IMR-90 (cell line): ENCODE measurements at regions not wholly inside any gene's neighbourhood (a gene's known extent, or its start where the extent isn't known, plus 50 kb on each side); places are given as distances from the start of the nearest gene placed in this dataset.

Source experiments
- ATAC-seq: fragments of 200-7000 bp; cut with Tn5 transposase; 2 replicates; pipeline ENCODE4 v1.9.1; 2020; ENCODE audit warnings: low read depth, mild to moderate bottlenecking, moderate library complexity
- BruUV-seq: library from RNA; stranded (reverse); fragments of 400-500 nt; replicated peaks from 2 replicates; lab custom pipeline; 2021; lab: Mats Ljungman, UMichigan
- CTCF ChIA-PET: fragments of 300-600 bp; formaldehyde crosslinking; extraction: SDS; loops from one replicate; lab custom pipeline; 2021; ENCODE audit warnings: antibody characterized with exemption; lab: Yijun Ruan, JAX
- POLR2A ChIA-PET: fragments of 300-600 bp; sonication (Branson Sonifier 250); formaldehyde crosslinking; loops from one replicate; lab custom pipeline; 2022; ENCODE audit warnings: antibody characterized with exemption; ENCODE audit not compliant: unreplicated experiment; lab: Charles Lee
- DNase-seq: peaks from one replicate; pipeline ENCODE4 v3.0.0; 2013
- H2AFZ ChIP-seq: replicated peaks from 2 replicates; pipeline ENCODE3; 2013; ENCODE audit warnings: low read length, mild to moderate bottlenecking; ENCODE audit not compliant: poor library complexity
- H2AK5ac ChIP-seq: 2 replicates; pipeline ENCODE4 v1.6.1; 2013; ENCODE audit warnings: low read depth, low read length, inconsistent platforms
- H2AK9ac ChIP-seq: replicated peaks from 2 replicates; pipeline ENCODE3; 2013; ENCODE audit warnings: mild to moderate bottlenecking, low read depth, low read length, moderate library complexity; ENCODE audit not compliant: poor library complexity
- H2BK120ac ChIP-seq: 2 replicates; pipeline ENCODE4 v1.6.1; 2013; ENCODE audit warnings: low read depth, low read length, inconsistent platforms
- H2BK15ac ChIP-seq: 3 replicates; pipeline ENCODE4 v1.6.1; 2013; ENCODE audit warnings: low read depth, low read length, inconsistent platforms
- H2BK20ac ChIP-seq: 2 replicates; pipeline ENCODE4 v1.6.1; 2013; ENCODE audit warnings: low read depth, mild to moderate bottlenecking, inconsistent platforms, low read length, moderate library complexity
- H2BK5ac ChIP-seq: 2 replicates; pipeline ENCODE4 v1.6.1; 2013; ENCODE audit warnings: mild to moderate bottlenecking, low read depth, low read length, inconsistent platforms; ENCODE audit not compliant: poor library complexity, severe bottlenecking
- H3K14ac ChIP-seq: replicated peaks from 2 replicates; pipeline ENCODE4 v1.6.1; 2013; ENCODE audit warnings: low read depth, low read length, inconsistent platforms
- H3K18ac ChIP-seq: 2 replicates; pipeline ENCODE4 v1.6.1; 2013; ENCODE audit warnings: low read depth, low read length, control low read depth
- H3K23ac ChIP-seq: 2 replicates; pipeline ENCODE4 v1.6.1; 2013; ENCODE audit warnings: low read depth, low read length, inconsistent platforms
- H3K27ac ChIP-seq: 2 replicates; pipeline ENCODE4 v1.5.1; 2013; ENCODE audit warnings: mild to moderate bottlenecking, control low read depth, low read length; ENCODE audit not compliant: insufficient read depth
- H3K27me3 ChIP-seq: 2 replicates; pipeline ENCODE4 v1.6.1; 2013; ENCODE audit warnings: low read length; ENCODE audit not compliant: control insufficient read depth, insufficient read depth
- H3K36me3 ChIP-seq: 2 replicates; pipeline ENCODE4 v1.6.1; 2013; ENCODE audit warnings: low read length, mixed read lengths; ENCODE audit not compliant: control insufficient read depth, insufficient read depth
- H3K4ac ChIP-seq: 2 replicates; pipeline ENCODE4 v1.6.1; 2013; ENCODE audit warnings: low read depth, low read length, inconsistent platforms
- H3K4me1 ChIP-seq: 2 replicates; pipeline ENCODE4 v1.6.1; 2013; ENCODE audit warnings: low read length, mixed read lengths; ENCODE audit not compliant: control insufficient read depth, insufficient read depth
- H3K4me2 ChIP-seq: 2 replicates; pipeline ENCODE4 v1.6.1; 2013; ENCODE audit warnings: low read depth, mild to moderate bottlenecking, control low read depth, low read length, moderate library complexity
- H3K4me3 ChIP-seq: 2 replicates; pipeline ENCODE4 v1.5.1; 2013; ENCODE audit warnings: low read depth, mild to moderate bottlenecking, control low read depth, low read length, moderate library complexity; ENCODE audit not compliant: insufficient read depth
- H3K56ac ChIP-seq: 2 replicates; pipeline ENCODE4 v1.6.1; 2013; ENCODE audit warnings: low read length, inconsistent platforms; ENCODE audit not compliant: insufficient read depth; ENCODE audit errors: extremely low read depth
- H3K79me1 ChIP-seq, 2 experiments: 2 replicates each; pipeline ENCODE4 v1.6.1; 2013; ENCODE audit warnings: low read length in 2 of 2, inconsistent platforms in 1 of 2, low read depth in 1 of 2
- H3K9ac ChIP-seq: 2 replicates; pipeline ENCODE4 v1.6.1; 2013; ENCODE audit warnings: low read depth, low read length, control low read depth
- H3K9me1 ChIP-seq: 2 replicates; pipeline ENCODE4 v1.6.1; 2013; ENCODE audit warnings: low read length, inconsistent platforms; ENCODE audit not compliant: insufficient read depth
- H3K9me3 ChIP-seq: 2 replicates; pipeline ENCODE4 v1.6.1; 2013; ENCODE audit warnings: low read length; ENCODE audit not compliant: control insufficient read depth, insufficient read depth
- H4K20me1 ChIP-seq: 2 replicates; pipeline ENCODE4 v1.6.1; 2013; ENCODE audit warnings: low read length, inconsistent platforms; ENCODE audit not compliant: insufficient read depth
- H4K5ac ChIP-seq: 2 replicates; pipeline ENCODE4 v1.6.1; 2013; ENCODE audit warnings: mild to moderate bottlenecking, low read depth, low read length, control low read depth
- H4K8ac ChIP-seq, 2 experiments: 2 replicates each; pipeline ENCODE4 v1.6.1; 2013; ENCODE audit warnings: low read depth in 2 of 2, low read length in 2 of 2, control low read depth in 1 of 2, inconsistent platforms in 1 of 2
- H4K91ac ChIP-seq: 2 replicates; pipeline ENCODE4 v1.6.1; 2013; ENCODE audit warnings: low read depth, low read length, inconsistent platforms; ENCODE audit not compliant: insufficient read depth
- CEBPB ChIP-seq: IDR thresholded peaks from 2 replicates; pipeline ENCODE4 v1.6.1; 2012; ENCODE audit warnings: low read depth, low read length, improper control_type of control experiment
- RCOR1 ChIP-seq: IDR thresholded peaks from 2 replicates; pipeline ENCODE4 v1.6.1; 2012; ENCODE audit warnings: mild to moderate bottlenecking, low read length, improper control_type of control experiment; ENCODE audit not compliant: insufficient replicate concordance
- WGBS, 2 experiments: methylation state at CpG; one replicate each; pipeline versions ENCODE4 v1.1.5 to v1.1.7; 2013; ENCODE audit warnings: missing lambda C conversion rate in 2 of 2; ENCODE audit not compliant: insufficient read length in 1 of 2; ENCODE audit errors: extremely low coverage in 2 of 2; 5-methylcytosine and 5-hydroxymethylcytosine counted together
- dilution Hi-C: fragments of 300-500 bp; cut with HindIII; formaldehyde crosslinking; loops from one replicate; pipeline ENCODE4 v1.14.3; 2018; ENCODE audit warnings: low sequenced_read_pairs; ENCODE audit not compliant: unreplicated experiment
- in situ Hi-C: fragments of 300-500 bp; cut with MboI; formaldehyde crosslinking; loops from 3 replicates; pipeline ENCODE4 v1.14.3; 2019; ENCODE audit warnings: low sequenced_read_pairs, inconsistent platforms, mixed read lengths
- intact Hi-C: fragments of 100-400 bp; cut with micrococcal nuclease; formaldehyde crosslinking; loops from 2 replicates; pipeline ENCODE4 v1.10.0; 2022

DNA sequence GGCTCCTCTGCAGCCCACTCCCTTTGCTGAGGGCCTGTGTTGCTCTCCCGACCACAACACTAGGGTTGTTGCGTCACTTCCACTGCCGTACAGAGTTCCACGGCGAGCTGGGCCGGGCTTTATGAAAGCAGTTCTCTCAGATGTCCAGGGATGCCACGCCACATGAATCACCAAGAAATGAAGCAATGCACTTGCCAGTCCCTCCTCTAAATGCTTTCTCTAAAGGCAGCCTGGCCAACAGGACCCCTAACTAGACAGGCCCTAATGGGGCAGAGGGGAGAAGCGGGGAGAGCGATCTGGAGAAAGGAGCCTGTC, 188.7 kb downstream of the CTTN start:
- Histone ChIP-seq H2AFZ (no peak overlapping the region), H3K23ac (no peak overlapping the region), H3K27ac (no peak overlapping the region), H3K79me1 (no peaks in the 10 kb centered on the region), H3K9ac (no peak overlapping the region), H4K8ac (no peak overlapping the region), H3K4me1 (no peaks in the 10 kb centered on the region), H3K18ac (no peak overlapping the region), H3K36me3 (no peaks in the 10 kb centered on the region), H2BK15ac (no peak overlapping the region), H2BK120ac (no peak overlapping the region), H3K9me1 (no peaks in the 10 kb centered on the region), H2BK5ac (no peak overlapping the region), H2AK9ac (peak overlapping the region; percentile 28), H3K4me2 (no peak overlapping the region), H3K9me3 (no peaks in the 10 kb centered on the region), H3K14ac (no peak overlapping the region), H3K4me3 (no peak overlapping the region), H3K56ac (no peak overlapping the region), H3K4ac (no peak overlapping the region), H4K5ac (no peak overlapping the region), H3K27me3 (no peaks in the 10 kb centered on the region; the same call in 1 of the 2 replicates), H4K91ac (no peak overlapping the region), H2AK5ac (no peak overlapping the region), H2BK20ac (no peak overlapping the region), H4K20me1 (no peaks in the 10 kb centered on the region; the same call in 1 of the 2 replicates)
- intact Hi-C loops = loop anchor here (10.0 kb wide), 1 partner anchor 62 kb away; no protein-coding TSS in a partner anchor
- peak; percentile 68 for ATAC-seq
- POLR2A ChIA-PET = no interaction called here
- WGBS, 2 experiments = 60% methylated on average over 1 of the region's 9 CpGs; no CpG with 5 or more reads in 1 of the 2 experiments
- dilution Hi-C loops = no loop called here
- DNase-seq = peak; percentile 8
- CTCF ChIA-PET = no interaction called here
- in situ Hi-C loops = no loop called here
- BruUV-seq = no TSS peak
- no peak for TF ChIP-seq RCOR1
- peak; percentile 73 for TF ChIP-seq CEBPB
